WI38 (cell line): ENCODE measurements at regions not wholly inside any gene's neighbourhood (a gene's known extent, or its start where the extent isn't known, plus 50 kb on each side); places are given as distances from the start of the nearest gene placed in this dataset.

Source experiments
- H3K4me3 ChIP-seq: 2 replicates; pipeline ENCODE4 v1.5.1; 2011; ENCODE audit warnings: low read depth, mild to moderate bottlenecking, control low read depth, low read length
- CTCF ChIP-seq: IDR thresholded peaks from 2 replicates; pipeline ENCODE4 v1.5.1; 2012; ENCODE audit warnings: low read depth, mild to moderate bottlenecking, control low read depth, low read length

- no peak overlapping the region for H3K4me3 ChIP-seq
- no peak for TF ChIP-seq CTCF
Measured at GRCh38 chr5:98989727-98990126, 60.9 kb upstream of the CHD1 start.

DNA sequence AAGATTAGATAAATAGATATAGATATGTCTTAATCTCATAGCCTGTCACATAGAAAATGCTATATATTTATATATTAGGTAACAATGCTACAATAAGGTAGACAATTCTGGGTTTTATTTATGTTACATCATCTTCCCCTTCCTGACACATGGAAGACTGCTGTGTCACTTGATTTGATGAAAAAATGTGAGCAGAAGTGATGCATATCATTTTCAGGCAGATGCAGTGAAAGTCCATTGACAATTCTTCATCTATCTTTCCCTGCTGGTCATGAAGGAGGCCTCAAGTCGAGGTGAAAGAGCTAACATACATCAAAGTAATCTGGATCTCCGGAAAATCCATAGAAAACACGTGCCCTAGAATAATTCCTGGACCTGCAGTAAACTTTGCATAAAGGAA, 57.8 kb upstream of the CHD1 start:
- no peak overlapping the region for H3K4me3 ChIP-seq
- no peak for TF ChIP-seq CTCF

- H3K4me3 ChIP-seq = no peak overlapping the region
- TF ChIP-seq CTCF = no peak
Measured at GRCh38 chr5:98982880-98983279, 54.1 kb upstream of the CHD1 start.
